Activated CD4-positive, alpha-beta T cell treated with anti-CD3 and anti-CD28 coated beads for 36 hours (primary cell): ENCODE measurements at regions not wholly inside any gene's neighbourhood (a gene's known extent, or its start where the extent isn't known, plus 50 kb on each side); places are given as distances from the start of the nearest gene placed in this dataset.

ENCODE experiments used
- ATAC-seq: fragments of 200-7000 bp; cut with Tn5 transposase; one replicate; pipeline ENCODE4 v1.10.0; 2021; ENCODE audit warnings: mild to moderate bottlenecking, moderate library complexity
- CTCF ChIA-PET: fragments of 350-600 bp; sonication (Branson Sonifier 250); formaldehyde crosslinking; loops from one replicate; lab custom pipeline; 2021; ENCODE audit warnings: antibody characterized with exemption; lab: Charles Lee
- POLR2A ChIA-PET: fragments of 350-600 bp; sonication (Branson Sonifier 250); formaldehyde crosslinking; loops from one replicate; lab custom pipeline; 2021; ENCODE audit warnings: antibody characterized with exemption, inconsistent platforms; lab: Charles Lee
- DNase-seq: peaks from one replicate; pipeline ENCODE4 v3.0.0-alpha.2; 2020
- H3K27ac Mint-ChIP-seq: one replicate; pipeline ENCODE4 v1.8.0; 2021; ENCODE audit warnings: mixed read lengths
- H3K27me3 Mint-ChIP-seq: one replicate; pipeline ENCODE4 v1.8.0; 2021; ENCODE audit warnings: mixed read lengths
- H3K36me3 Mint-ChIP-seq: one replicate; pipeline ENCODE4 v1.8.0; 2021; ENCODE audit warnings: low read depth, mixed read lengths
- H3K4me1 Mint-ChIP-seq: one replicate; pipeline ENCODE4 v1.8.0; 2021; ENCODE audit warnings: mixed read lengths
- H3K4me3 Mint-ChIP-seq: one replicate; pipeline ENCODE4 v1.8.0; 2021; ENCODE audit warnings: mild to moderate bottlenecking, moderate library complexity, mixed read lengths
- H3K9me3 Mint-ChIP-seq: one replicate; pipeline ENCODE4 v1.8.0; 2021; ENCODE audit warnings: low read depth, mixed read lengths
- intact Hi-C, 2 experiments: fragments of 100-400 bp; cut with DNase I in 1 of 2; cut with micrococcal nuclease in 1 of 2; formaldehyde crosslinking; loops; one replicate each; pipeline versions ENCODE4 v1.14.2 to v1.15.1; 2022 to 2024; cut with DNase I, micrococcal nuclease

DNA sequence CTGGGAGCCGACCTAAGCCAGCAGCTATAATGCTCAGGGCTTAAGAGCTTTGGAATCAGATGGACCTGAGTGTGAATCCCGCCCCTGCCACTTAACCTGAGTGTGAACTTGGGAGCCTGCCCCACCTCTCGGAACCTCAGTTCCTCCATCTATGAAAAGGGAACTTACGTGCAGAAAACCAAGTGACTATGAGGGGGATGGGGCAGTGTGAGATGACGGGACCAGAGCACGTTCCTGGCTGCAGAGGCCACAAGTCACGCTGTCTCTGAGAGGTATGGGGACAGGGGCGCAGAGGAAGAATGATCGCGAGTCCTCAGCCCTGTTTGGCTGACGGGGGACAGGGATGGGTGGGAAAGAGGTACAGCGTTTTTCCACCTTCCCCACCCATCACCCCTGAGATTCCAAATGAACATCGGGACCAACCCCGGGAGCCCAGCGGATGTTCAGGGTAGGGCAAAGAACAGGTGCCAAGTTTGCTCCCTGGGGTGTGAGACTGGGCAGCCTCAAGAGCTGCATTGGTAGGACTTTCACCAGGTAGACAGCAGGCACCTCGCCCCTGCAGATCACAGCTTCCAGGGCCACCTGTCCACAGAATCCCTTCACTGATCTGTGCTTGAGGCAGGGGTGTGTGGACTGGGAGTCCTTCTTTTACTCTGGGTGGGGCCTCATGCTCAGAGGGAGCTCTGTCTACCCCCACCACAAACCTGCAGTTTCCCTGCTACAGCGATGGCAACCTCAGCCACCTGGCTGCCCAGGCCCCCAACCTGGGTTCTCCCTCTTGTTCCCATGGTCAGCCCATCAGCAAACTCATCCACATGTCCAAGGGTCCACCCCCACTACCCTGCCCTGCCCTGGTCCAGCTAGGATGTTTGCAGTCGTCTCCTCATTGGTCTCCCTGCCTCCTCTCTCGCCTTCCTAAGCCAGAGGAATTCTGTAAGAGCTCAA lies 85.8 kb downstream of the CEBPB start:
- Mint-ChIP-seq H3K36me3 (no peaks in the 10 kb centered on the region), H3K27ac (peak overlapping the region; percentile 17), H3K4me3 (no peak overlapping the region), H3K4me1 (no peaks in the 10 kb centered on the region), H3K9me3 (no peaks in the 10 kb centered on the region), H3K27me3 (peaks cover 11% of the 10 kb centered on the region)
- CTCF ChIA-PET, result interaction anchor here (1.3 kb wide), 1 partner anchor 9 kb away, joined by 4 read pairs; no protein-coding TSS in a partner anchor
- POLR2A ChIA-PET, result no interaction called here
- no peak for DNase-seq
- no peak for ATAC-seq
- intact Hi-C loops, result no loop called here

DNA sequence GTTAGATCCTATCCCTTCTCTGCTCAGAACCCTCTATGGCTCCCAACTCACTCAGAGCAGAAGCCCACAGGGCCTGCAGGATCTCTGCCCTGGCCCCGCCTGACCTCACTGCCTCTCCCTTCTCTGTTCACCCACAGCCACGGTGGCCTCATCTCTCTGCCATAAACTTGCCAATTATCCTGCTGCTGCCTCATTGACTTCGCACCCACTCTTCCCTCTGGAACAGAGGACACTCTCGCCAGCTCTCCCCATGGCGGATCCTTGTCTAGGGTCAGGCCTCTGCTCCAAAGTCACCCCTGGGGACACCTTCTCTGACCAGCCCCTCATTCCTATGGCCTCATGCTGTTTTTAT lies 86.4 kb downstream of the CEBPB start:
- CTCF ChIA-PET, result interaction anchor here (1.3 kb wide), 1 partner anchor 8 kb away, joined by 4 read pairs; no protein-coding TSS in a partner anchor

GRCh38 chr20:50277460-50278376 lies 87.1 kb downstream of the CEBPB start:
- Mint-ChIP-seq H3K36me3 (no peaks in the 10 kb centered on the region), H3K9me3 (no peaks in the 10 kb centered on the region), H3K27me3 (peaks cover 5% of the 10 kb centered on the region), H3K4me1 (no peaks in the 10 kb centered on the region), H3K4me3 (no peak overlapping the region), H3K27ac (no peak overlapping the region)
- ATAC-seq (no peak), DNase-seq (no peak)
- intact Hi-C loops, result no loop called here
- ChIA-PET POLR2A (no interaction called here), CTCF (no interaction called here)

More for the DNA sequence above, 86.4 kb downstream of the CEBPB start:
- POLR2A ChIA-PET, result no interaction called here
- DNase-seq (no peak), ATAC-seq (no peak)
- Mint-ChIP-seq H3K4me3 (no peak overlapping the region), H3K4me1 (no peaks in the 10 kb centered on the region), H3K27me3 (peaks cover 7% of the 10 kb centered on the region), H3K9me3 (no peaks in the 10 kb centered on the region), H3K27ac (peak overlapping the region; percentile 17), H3K36me3 (no peaks in the 10 kb centered on the region)
- intact Hi-C loops, result no loop called here

DNA sequence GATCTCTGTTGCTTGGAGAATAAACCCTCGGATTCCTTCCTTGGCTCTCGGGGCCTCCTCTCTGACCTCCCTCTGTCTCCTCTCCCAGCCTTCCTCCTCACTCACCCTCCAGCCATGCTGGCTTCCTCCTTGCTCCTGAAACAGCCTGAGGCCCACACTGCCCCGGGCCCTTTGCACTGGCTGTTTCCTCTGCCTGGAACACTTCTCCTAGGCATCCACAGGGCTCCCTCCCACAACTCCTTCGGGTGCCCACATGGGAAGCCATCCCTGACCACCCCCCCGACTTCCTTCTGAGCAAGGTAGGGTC lies 87.7 kb downstream of the CEBPB start:
- H3K27me3 Mint-ChIP-seq, result peaks cover 3% of the 10 kb centered on the region
- H3K36me3 Mint-ChIP-seq, result no peaks in the 10 kb centered on the region
- H3K4me3 Mint-ChIP-seq, result no peak overlapping the region
- ATAC-seq (no peak), DNase-seq (no peak)
- H3K4me1 Mint-ChIP-seq, result no peaks in the 10 kb centered on the region
- no peaks in the 10 kb centered on the region for H3K9me3 Mint-ChIP-seq
- no peak overlapping the region for H3K27ac Mint-ChIP-seq
- CTCF ChIA-PET, result no interaction called here
- intact Hi-C loops, result no loop called here
- POLR2A ChIA-PET, result no interaction called here

GRCh38 chr20:50278684-50279531 lies 88.3 kb downstream of the CEBPB start:
- no peaks in the 10 kb centered on the region for H3K36me3 Mint-ChIP-seq
- no peaks in the 10 kb centered on the region for H3K4me1 Mint-ChIP-seq
- no peak for DNase-seq
- POLR2A ChIA-PET, result no interaction called here
- H3K4me3 Mint-ChIP-seq, result no peak overlapping the region
- peaks cover 3% of the 10 kb centered on the region for H3K27me3 Mint-ChIP-seq
- H3K27ac Mint-ChIP-seq, result no peak overlapping the region
- intact Hi-C loops, result no loop called here
- CTCF ChIA-PET, result no interaction called here
- no peaks in the 10 kb centered on the region for H3K9me3 Mint-ChIP-seq
- ATAC-seq, result no peak

GRCh38 chr20:50279988-50280850 lies 89.6 kb downstream of the CEBPB start:
- ATAC-seq (no peak), DNase-seq (no peak)
- Mint-ChIP-seq H3K9me3 (no peaks in the 10 kb centered on the region), H3K27ac (no peak overlapping the region), H3K4me1 (peaks cover 10% of the 10 kb centered on the region), H3K27me3 (peaks cover 3% of the 10 kb centered on the region), H3K36me3 (no peaks in the 10 kb centered on the region), H3K4me3 (no peak overlapping the region)
- CTCF ChIA-PET, result no interaction called here
- intact Hi-C loops, result loop anchor here in 1 of 2 experiments (10.0 kb wide), 1 partner anchor 85 kb away; the partner anchor contains the start of gene CEBPB
- POLR2A ChIA-PET, result no interaction called here

- POLR2A ChIA-PET, result interaction anchor here (0.5 kb wide), 1 partner anchor 279 kb away, joined by 6 read pairs; no protein-coding TSS in a partner anchor
- peaks cover 3% of the 10 kb centered on the region for H3K27me3 Mint-ChIP-seq
- intact Hi-C loops, result loop anchor here in 1 of 2 experiments (10.0 kb wide), 1 partner anchor 86 kb away; the partner anchor contains the start of gene CEBPB
- H3K4me3 Mint-ChIP-seq, result no peak overlapping the region
- no peak overlapping the region for H3K27ac Mint-ChIP-seq
- ATAC-seq (no peak), DNase-seq (no peak)
- CTCF ChIA-PET, result interaction anchor here (0.7 to 1.0 kb wide), 5 partner anchors 11 to 147 kb away, joined by 3 read pairs; no protein-coding TSS in a partner anchor
- H3K36me3 Mint-ChIP-seq, result no peaks in the 10 kb centered on the region
- no peaks in the 10 kb centered on the region for H3K9me3 Mint-ChIP-seq
- H3K4me1 Mint-ChIP-seq, result peaks cover 18% of the 10 kb centered on the region
Measured at GRCh38 chr20:50280851-50281655, 90.4 kb downstream of the CEBPB start.

GRCh38 chr20:50281831-50282591 lies 91.4 kb downstream of the CEBPB start:
- no peak overlapping the region for H3K27ac Mint-ChIP-seq
- no peaks in the 10 kb centered on the region for H3K36me3 Mint-ChIP-seq
- peaks cover 22% of the 10 kb centered on the region for H3K4me1 Mint-ChIP-seq
- CTCF ChIA-PET, result interaction anchor here (0.7 to 1.0 kb wide), 6 partner anchors 10 to 146 kb away, joined by 3 read pairs; no protein-coding TSS in a partner anchor
- no peak for ATAC-seq
- H3K9me3 Mint-ChIP-seq, result no peaks in the 10 kb centered on the region
- POLR2A ChIA-PET, result interaction anchor here (0.5 kb wide), 1 partner anchor 280 kb away, joined by 6 read pairs; no protein-coding TSS in a partner anchor
- H3K27me3 Mint-ChIP-seq, result peaks cover 3% of the 10 kb centered on the region
- intact Hi-C loops, result loop anchor here in 1 of 2 experiments (10.0 kb wide), 1 partner anchor 87 kb away; the partner anchor contains the start of gene CEBPB
- DNase-seq, result peak; percentile 53
- H3K4me3 Mint-ChIP-seq, result no peak overlapping the region

DNA sequence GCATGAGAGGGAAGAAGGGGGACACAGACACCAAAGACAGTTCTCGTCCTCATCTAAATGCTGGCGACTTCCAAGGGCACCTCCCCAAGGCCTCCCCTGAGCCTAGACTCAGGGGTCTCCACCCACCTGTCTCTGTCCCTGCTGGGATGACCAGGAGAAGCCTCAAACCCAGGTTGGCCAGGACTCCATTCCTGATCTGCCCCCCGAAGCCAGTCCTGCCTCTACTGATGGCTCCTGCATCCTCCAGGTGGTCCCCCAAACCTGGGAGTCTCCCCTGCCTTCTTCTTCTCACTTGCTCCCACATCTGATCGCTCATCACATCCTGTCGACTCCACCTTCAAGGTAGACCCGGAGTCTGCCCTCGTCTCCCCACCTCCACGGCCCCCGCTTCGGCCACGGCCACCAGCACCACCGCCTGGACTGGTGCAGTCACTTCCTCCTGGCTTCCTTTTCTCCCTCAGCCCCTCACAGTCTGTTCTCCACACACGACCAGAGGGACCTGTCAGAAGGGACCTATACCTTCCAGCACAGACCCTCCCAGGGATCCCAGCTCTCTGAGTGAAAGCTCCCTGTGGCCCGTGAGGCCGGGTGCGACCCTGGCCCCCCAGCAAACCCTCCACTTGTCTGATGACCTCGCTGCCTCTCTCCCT lies 92.1 kb downstream of the CEBPB start:
- CTCF ChIA-PET, result interaction anchor here (0.6 to 0.7 kb wide), 3 partner anchors 10 to 72 kb away, joined by 3 read pairs; no protein-coding TSS in a partner anchor
- POLR2A ChIA-PET, result no interaction called here
- Mint-ChIP-seq H3K4me3 (no peak overlapping the region), H3K27me3 (peaks cover 3% of the 10 kb centered on the region), H3K9me3 (no peaks in the 10 kb centered on the region), H3K27ac (no peak overlapping the region), H3K36me3 (no peaks in the 10 kb centered on the region), H3K4me1 (peaks cover 22% of the 10 kb centered on the region)
- intact Hi-C loops, result loop anchor here in 1 of 2 experiments (10.0 kb wide), 1 partner anchor 88 kb away; the partner anchor contains the start of gene CEBPB
- ATAC-seq (no peak), DNase-seq (no peak)
